ENCODE measurements at regions not wholly inside any gene's neighbourhood (a gene's known extent, or its start where the extent isn't known, plus 50 kb on each side); places are given as distances from the start of the nearest gene placed in this dataset.

DNA sequence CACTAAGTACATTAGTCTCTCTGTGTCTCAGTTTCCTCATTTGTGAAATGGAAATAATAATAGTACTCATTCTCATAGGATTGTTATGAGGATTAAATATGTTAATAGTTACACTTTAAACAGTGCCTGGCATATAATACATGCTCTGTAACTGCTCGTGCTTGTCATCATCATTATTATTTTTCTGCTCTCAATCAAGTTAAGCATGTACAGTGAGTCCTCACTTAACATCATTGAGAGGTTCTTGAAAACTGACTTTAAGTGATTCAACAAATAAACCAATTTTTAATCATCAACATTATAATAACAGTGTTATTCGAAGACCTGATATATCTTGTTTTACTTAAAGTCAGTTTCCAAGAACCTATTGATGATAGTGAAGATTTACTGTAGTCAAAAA, 322.3 kb downstream of the ZFHX3 start:
- TF ChIP-seq, protein P1, sequence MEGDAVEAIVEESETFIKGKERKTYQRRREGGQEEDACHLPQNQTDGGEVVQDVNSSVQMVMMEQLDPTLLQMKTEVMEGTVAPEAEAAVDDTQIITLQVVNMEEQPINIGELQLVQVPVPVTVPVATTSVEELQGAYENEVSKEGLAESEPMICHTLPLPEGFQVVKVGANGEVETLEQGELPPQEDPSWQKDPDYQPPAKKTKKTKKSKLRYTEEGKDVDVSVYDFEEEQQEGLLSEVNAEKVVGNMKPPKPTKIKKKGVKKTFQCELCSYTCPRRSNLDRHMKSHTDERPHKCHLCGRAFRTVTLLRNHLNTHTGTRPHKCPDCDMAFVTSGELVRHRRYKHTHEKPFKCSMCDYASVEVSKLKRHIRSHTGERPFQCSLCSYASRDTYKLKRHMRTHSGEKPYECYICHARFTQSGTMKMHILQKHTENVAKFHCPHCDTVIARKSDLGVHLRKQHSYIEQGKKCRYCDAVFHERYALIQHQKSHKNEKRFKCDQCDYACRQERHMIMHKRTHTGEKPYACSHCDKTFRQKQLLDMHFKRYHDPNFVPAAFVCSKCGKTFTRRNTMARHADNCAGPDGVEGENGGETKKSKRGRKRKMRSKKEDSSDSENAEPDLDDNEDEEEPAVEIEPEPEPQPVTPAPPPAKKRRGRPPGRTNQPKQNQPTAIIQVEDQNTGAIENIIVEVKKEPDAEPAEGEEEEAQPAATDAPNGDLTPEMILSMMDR (IDR thresholded peaks at IDR 0.05) = no peak
- TF ChIP-seq POLR2AphosphoS5 (IDR thresholded peaks at IDR 0.05) (no peak), POLR2A (IDR thresholded peaks at IDR 0.05) (no peak)
